Peyer's patch (tissue), 4 donors: ENCODE measurements at regions not wholly inside any gene's neighbourhood (a gene's known extent, or its start where the extent isn't known, plus 50 kb on each side); places are given as distances from the start of the nearest gene placed in this dataset.

Source experiments
- DNase-seq, 3 donors: peaks; one replicate each; pipeline ENCODE4 v3.0.0-alpha.2; 2017 to 2019
- H3K27ac ChIP-seq, 4 donors: fragments of 200-600 bp; sonication (generic); one replicate each; pipeline ENCODE4 v1.5.1; 2016 to 2019
- H3K27me3 ChIP-seq, 2 donors: fragments of 200-600 bp; sonication (generic); one replicate each; pipeline ENCODE4 v1.5.1; 2019
- H3K36me3 ChIP-seq, 3 donors: fragments of 200-600 bp; sonication (generic); one replicate each; pipeline ENCODE4 v1.5.1; 2016 to 2019
- H3K4me1 ChIP-seq, 4 donors: fragments of 200-600 bp; sonication (generic); one replicate each; pipeline ENCODE4 v1.5.1; 2016 to 2019
- H3K4me3 ChIP-seq, 4 donors: fragments of 200-600 bp; sonication (generic); 1 replicate in 3 of 4; 2 replicates in 1 of 4; pipeline ENCODE4 v1.5.1; 2016 to 2019; ENCODE audit warnings: mild to moderate bottlenecking in 1 of 4
- H3K9me3 ChIP-seq, 4 donors: fragments of 200-600 bp; sonication (generic); one replicate each; pipeline ENCODE4 v1.5.1; 2016 to 2019; ENCODE audit warnings: mild to moderate bottlenecking in 1 of 4
- POLR2A ChIP-seq, 2 donors: fragments of 450-650 bp; IDR thresholded peaks; one replicate each; pipeline ENCODE4 v1.5.1; 2017; ENCODE audit warnings: antibody characterized with exemption in 2 of 2, mild to moderate bottlenecking in 2 of 2, moderate library complexity in 2 of 2
- TF ChIP-seq, protein P1 (sequence below), 6 experiments: fragments of 450-650 bp in 4 of 6; fragments of 200-600 bp in 2 of 6; sonication (generic) in 1 of 6; IDR thresholded peaks; one replicate each; pipeline ENCODE4 v1.5.1; 2017 to 2019; ENCODE audit warnings: antibody characterized with exemption in 6 of 6, mild to moderate bottlenecking in 3 of 6, moderate library complexity in 1 of 6

GRCh38 chr4:91894006-91894405, 409.8 kb upstream of the GRID2 start:
- Histone ChIP-seq H3K9me3 (no peaks in the 10 kb centered on the region), H3K27ac (no peak overlapping the region), H3K4me1 (no peaks in the 10 kb centered on the region), H3K36me3 (no peaks in the 10 kb centered on the region), H3K27me3 (no peaks in the 10 kb centered on the region), H3K4me3 (no peak overlapping the region)
- TF ChIP-seq, protein P1, sequence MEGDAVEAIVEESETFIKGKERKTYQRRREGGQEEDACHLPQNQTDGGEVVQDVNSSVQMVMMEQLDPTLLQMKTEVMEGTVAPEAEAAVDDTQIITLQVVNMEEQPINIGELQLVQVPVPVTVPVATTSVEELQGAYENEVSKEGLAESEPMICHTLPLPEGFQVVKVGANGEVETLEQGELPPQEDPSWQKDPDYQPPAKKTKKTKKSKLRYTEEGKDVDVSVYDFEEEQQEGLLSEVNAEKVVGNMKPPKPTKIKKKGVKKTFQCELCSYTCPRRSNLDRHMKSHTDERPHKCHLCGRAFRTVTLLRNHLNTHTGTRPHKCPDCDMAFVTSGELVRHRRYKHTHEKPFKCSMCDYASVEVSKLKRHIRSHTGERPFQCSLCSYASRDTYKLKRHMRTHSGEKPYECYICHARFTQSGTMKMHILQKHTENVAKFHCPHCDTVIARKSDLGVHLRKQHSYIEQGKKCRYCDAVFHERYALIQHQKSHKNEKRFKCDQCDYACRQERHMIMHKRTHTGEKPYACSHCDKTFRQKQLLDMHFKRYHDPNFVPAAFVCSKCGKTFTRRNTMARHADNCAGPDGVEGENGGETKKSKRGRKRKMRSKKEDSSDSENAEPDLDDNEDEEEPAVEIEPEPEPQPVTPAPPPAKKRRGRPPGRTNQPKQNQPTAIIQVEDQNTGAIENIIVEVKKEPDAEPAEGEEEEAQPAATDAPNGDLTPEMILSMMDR (IDR thresholded peaks at IDR 0.05) = no peak
- TF ChIP-seq POLR2A (IDR thresholded peaks at IDR 0.05) = no peak
- DNase-seq = no peak

GRCh38 chr4:91904556-91904955, 399.2 kb upstream of the GRID2 start:
- Histone ChIP-seq H3K9me3 (no peaks in the 10 kb centered on the region), H3K27me3 (no peaks in the 10 kb centered on the region), H3K4me1 (no peaks in the 10 kb centered on the region), H3K27ac (no peak overlapping the region), H3K4me3 (no peak overlapping the region), H3K36me3 (no peaks in the 10 kb centered on the region)
- DNase-seq = no peak
- no peak for TF ChIP-seq POLR2A (IDR thresholded peaks at IDR 0.05)
- TF ChIP-seq, protein P1 (IDR thresholded peaks at IDR 0.05) = no peak

DNA sequence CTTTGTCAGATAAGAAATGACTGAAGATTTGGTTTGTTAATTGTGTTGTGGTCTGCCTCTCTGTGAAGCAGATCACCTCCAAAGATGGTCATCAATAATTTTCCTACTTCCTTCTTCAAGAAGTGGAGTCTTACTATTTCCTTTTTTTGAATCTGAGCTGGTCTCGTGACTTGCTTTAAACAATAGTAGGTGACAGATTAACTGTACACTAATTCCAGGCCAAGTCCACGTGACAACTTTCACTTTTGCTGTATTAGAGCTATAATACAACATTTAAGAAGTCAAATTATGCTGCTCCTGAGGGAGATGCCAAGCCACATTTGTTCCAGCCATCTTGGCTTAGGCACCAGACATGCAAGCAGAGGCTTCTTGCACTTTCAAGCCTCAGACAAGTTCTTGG, 393.8 kb upstream of the GRID2 start:
- no peaks in the 10 kb centered on the region for H3K9me3 ChIP-seq
- H3K4me3 ChIP-seq = no peak overlapping the region
- H3K27me3 ChIP-seq = no peaks in the 10 kb centered on the region
- DNase-seq = no peak
- no peaks in the 10 kb centered on the region for H3K4me1 ChIP-seq
- no peak overlapping the region for H3K27ac ChIP-seq
- H3K36me3 ChIP-seq = no peaks in the 10 kb centered on the region
- TF ChIP-seq POLR2A (IDR thresholded peaks at IDR 0.05) = no peak

GRCh38 chr4:91914176-91914804, 389.5 kb upstream of the GRID2 start:
- no peaks in the 10 kb centered on the region for H3K36me3 ChIP-seq
- H3K4me1 ChIP-seq = no peaks in the 10 kb centered on the region
- no peaks in the 10 kb centered on the region for H3K27me3 ChIP-seq
- no peak for DNase-seq
- H3K9me3 ChIP-seq = no peaks in the 10 kb centered on the region
- TF ChIP-seq POLR2A (IDR thresholded peaks at IDR 0.05) = no peak
- TF ChIP-seq, protein P1 (IDR thresholded peaks at IDR 0.05) = no peak
- no peak overlapping the region for H3K4me3 ChIP-seq
- H3K27ac ChIP-seq = no peak overlapping the region

DNA sequence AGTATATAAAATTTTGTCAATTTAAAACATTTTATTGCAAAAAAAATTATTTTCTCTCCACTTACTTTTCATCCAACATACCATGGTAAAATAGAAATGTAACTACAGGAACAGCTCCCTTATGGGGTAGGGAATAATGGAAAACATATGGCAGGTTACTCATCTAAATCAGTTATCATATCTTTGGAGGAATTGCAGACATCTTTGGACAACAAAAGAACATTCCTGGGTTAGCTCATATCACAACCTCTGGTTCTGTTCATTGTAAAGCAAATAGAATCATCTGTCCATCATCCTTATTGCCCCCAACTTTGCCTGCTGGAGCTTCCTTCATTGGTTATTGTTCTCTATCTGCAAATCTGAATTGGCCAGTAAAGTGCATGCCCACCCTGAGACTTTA, 387.5 kb upstream of the GRID2 start:
- no peak for DNase-seq
- Histone ChIP-seq H3K4me3 (no peak overlapping the region), H3K36me3 (no peaks in the 10 kb centered on the region), H3K27ac (no peak overlapping the region), H3K9me3 (no peaks in the 10 kb centered on the region), H3K4me1 (no peaks in the 10 kb centered on the region), H3K27me3 (no peaks in the 10 kb centered on the region)
- no peak for TF ChIP-seq POLR2A (IDR thresholded peaks at IDR 0.05)
- TF ChIP-seq, protein P1 (IDR thresholded peaks at IDR 0.05) = no peak

GRCh38 chr4:91924625-91925024, 379.1 kb upstream of the GRID2 start:
- no peaks in the 10 kb centered on the region for H3K36me3 ChIP-seq
- no peaks in the 10 kb centered on the region for H3K9me3 ChIP-seq
- no peaks in the 10 kb centered on the region for H3K4me1 ChIP-seq
- TF ChIP-seq, protein P1 (IDR thresholded peaks at IDR 0.05) = no peak
- TF ChIP-seq POLR2A (IDR thresholded peaks at IDR 0.05) = no peak
- no peak overlapping the region for H3K4me3 ChIP-seq
- no peak overlapping the region for H3K27ac ChIP-seq
- DNase-seq = no peak
- H3K27me3 ChIP-seq = no peaks in the 10 kb centered on the region
